PC-3 (cell line): ENCODE measurements at regions not wholly inside any gene's neighbourhood (a gene's known extent, or its start where the extent isn't known, plus 50 kb on each side); places are given as distances from the start of the nearest gene placed in this dataset.

ENCODE experiments used
- ATAC-seq: fragments of 200-7000 bp; cut with Tn5 transposase; 2 replicates; pipeline ENCODE4 v1.9.1; 2020; ENCODE audit warnings: mild to moderate bottlenecking, moderate library complexity
- BruUV-seq: library from RNA; stranded (reverse); fragments of 400-500 nt; replicated peaks from 2 replicates; lab custom pipeline; 2021; lab: Mats Ljungman, UMichigan
- CTCF ChIA-PET: fragments of 300-600 bp; sonication (Branson Sonifier 250); formaldehyde crosslinking; loops from one replicate; lab custom pipeline; 2022; ENCODE audit warnings: antibody characterized with exemption; lab: Charles Lee
- POLR2A ChIA-PET: fragments of 300-600 bp; sonication (Branson Sonifier 250); formaldehyde crosslinking; loops from one replicate; lab custom pipeline; 2022; ENCODE audit warnings: antibody characterized with exemption; ENCODE audit not compliant: unreplicated experiment; lab: Charles Lee
- DNase-seq: peaks from one replicate; pipeline ENCODE4 v3.0.0-alpha.2; 2015
- H2AFZ ChIP-seq: fragments of 300-600 bp; sonication (generic); 2 replicates; pipeline ENCODE4 v1.6.0; 2016; ENCODE audit warnings: antibody characterized with exemption, low read length
- H3F3A ChIP-seq: fragments of 300-600 bp; sonication (generic); one replicate; pipeline ENCODE4 v1.6.0; 2017; ENCODE audit warnings: antibody characterized with exemption, low read length, control low read depth, mild to moderate bottlenecking; ENCODE audit not compliant: unreplicated experiment
- H3K27ac ChIP-seq: fragments of 300-600 bp; sonication (generic); 2 replicates; pipeline ENCODE4 v1.5.1; 2016; ENCODE audit warnings: mild to moderate bottlenecking, low read length
- H3K27me3 ChIP-seq: fragments of 300-600 bp; sonication (generic); 2 replicates; pipeline ENCODE4 v1.6.1; 2016; ENCODE audit warnings: low read length, mixed read lengths
- H3K36me3 ChIP-seq: fragments of 300-600 bp; sonication (generic); 2 replicates; pipeline ENCODE4 v1.6.1; 2016; ENCODE audit warnings: low read depth, mixed run types, low read length, mixed read lengths
- H3K4me1 ChIP-seq: fragments of 300-600 bp; sonication (generic); 2 replicates; pipeline ENCODE4 v1.5.1; 2016; ENCODE audit warnings: low read length; ENCODE audit not compliant: insufficient read depth
- H3K4me2 ChIP-seq: fragments of 300-600 bp; sonication (generic); 2 replicates; pipeline ENCODE4 v1.6.0; 2016; ENCODE audit warnings: low read length
- H3K4me3 ChIP-seq: fragments of 300-600 bp; sonication (generic); 2 replicates; pipeline ENCODE4 v1.5.1; 2016; ENCODE audit warnings: mild to moderate bottlenecking, low read length, mixed read lengths
- H3K79me2 ChIP-seq: fragments of 300-600 bp; sonication (generic); 2 replicates; pipeline ENCODE4 v1.6.1; 2017; ENCODE audit warnings: low read length, mixed read lengths
- H3K9ac ChIP-seq: fragments of 300-600 bp; sonication (generic); 2 replicates; pipeline ENCODE4 v1.6.0; 2016; ENCODE audit warnings: mild to moderate bottlenecking, low read length
- H3K9me2 ChIP-seq: fragments of 300-600 bp; sonication (generic); replicated peaks from 2 replicates; pipeline ENCODE4 v1.6.1; 2016; ENCODE audit warnings: mixed run types, low read length, mixed read lengths
- H3K9me3 ChIP-seq: fragments of 300-600 bp; sonication (generic); 2 replicates; pipeline ENCODE4 v1.6.1; 2016; ENCODE audit warnings: low read length, mixed read lengths
- H4K20me1 ChIP-seq: fragments of 300-600 bp; sonication (generic); 2 replicates; pipeline ENCODE4 v1.6.1; 2016; ENCODE audit warnings: low read length, mixed read lengths
- EZH2 ChIP-seq: fragments of 300-600 bp; sonication (generic); IDR thresholded peaks from one replicate; pipeline ENCODE4 v1.6.1; 2017; ENCODE audit warnings: antibody characterized with exemption, mild to moderate bottlenecking, low read length; ENCODE audit not compliant: unreplicated experiment
- EZH2phosphoT487 ChIP-seq: fragments of 300-600 bp; sonication (generic); IDR thresholded peaks from 2 replicates; pipeline ENCODE4 v1.6.1; 2018; ENCODE audit warnings: mild to moderate bottlenecking, antibody characterized with exemption, low read length, borderline replicate concordance
- intact Hi-C: fragments of 100-400 bp; cut with micrococcal nuclease; formaldehyde crosslinking; loops from 2 replicates; pipeline ENCODE4 v1.9.0; 2023
- TF ChIP-seq, protein P1 (sequence below): fragments of 300-600 bp; sonication (generic); conservative IDR thresholded peaks from 2 replicates; pipeline ENCODE4 v1.5.1; 2017; ENCODE audit warnings: antibody characterized with exemption, low read depth, mild to moderate bottlenecking, low read length

DNA sequence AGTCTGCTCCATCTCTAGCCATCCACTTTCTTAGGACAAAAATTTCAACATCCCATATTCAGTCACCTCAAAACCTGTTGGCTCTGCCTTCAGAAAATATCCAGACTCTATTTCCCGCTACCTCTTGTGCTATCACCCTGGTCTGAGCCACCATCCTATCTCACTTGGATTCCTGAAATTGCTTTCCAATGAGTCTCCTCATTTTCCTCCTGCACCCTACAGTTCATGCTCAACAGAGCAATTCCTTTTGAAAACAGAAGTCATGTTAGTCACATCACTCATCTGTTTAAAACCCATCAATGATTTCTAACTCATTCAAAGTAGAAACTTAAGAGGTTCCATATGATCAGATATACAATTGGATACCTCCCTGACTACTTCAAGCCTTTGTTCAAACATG, 229.9 kb downstream of the ADGRG6 start:
- Histone ChIP-seq H3K4me3 (no peak overlapping the region), H3K79me2 (no peaks in the 10 kb centered on the region), H3K4me2 (no peak overlapping the region), H3K36me3 (no peaks in the 10 kb centered on the region; the same call in 1 of the 2 replicates), H4K20me1 (no peaks in the 10 kb centered on the region), H3K9me2 (no peaks in the 10 kb centered on the region), H3F3A (no peaks in the 10 kb centered on the region), H3K27ac (no peak overlapping the region), H3K9ac (no peak overlapping the region), H3K4me1 (no peaks in the 10 kb centered on the region), H3K27me3 (no peaks in the 10 kb centered on the region), H3K9me3 (0 out of 2 replicates have a peak, but pooled peaks cover 4% of the 10 kb centered on the region), H2AFZ (no peak overlapping the region)
- ChIA-PET CTCF (no interaction called here), POLR2A (no interaction called here)
- BruUV-seq, result no TSS peak
- TF ChIP-seq, protein P1, sequence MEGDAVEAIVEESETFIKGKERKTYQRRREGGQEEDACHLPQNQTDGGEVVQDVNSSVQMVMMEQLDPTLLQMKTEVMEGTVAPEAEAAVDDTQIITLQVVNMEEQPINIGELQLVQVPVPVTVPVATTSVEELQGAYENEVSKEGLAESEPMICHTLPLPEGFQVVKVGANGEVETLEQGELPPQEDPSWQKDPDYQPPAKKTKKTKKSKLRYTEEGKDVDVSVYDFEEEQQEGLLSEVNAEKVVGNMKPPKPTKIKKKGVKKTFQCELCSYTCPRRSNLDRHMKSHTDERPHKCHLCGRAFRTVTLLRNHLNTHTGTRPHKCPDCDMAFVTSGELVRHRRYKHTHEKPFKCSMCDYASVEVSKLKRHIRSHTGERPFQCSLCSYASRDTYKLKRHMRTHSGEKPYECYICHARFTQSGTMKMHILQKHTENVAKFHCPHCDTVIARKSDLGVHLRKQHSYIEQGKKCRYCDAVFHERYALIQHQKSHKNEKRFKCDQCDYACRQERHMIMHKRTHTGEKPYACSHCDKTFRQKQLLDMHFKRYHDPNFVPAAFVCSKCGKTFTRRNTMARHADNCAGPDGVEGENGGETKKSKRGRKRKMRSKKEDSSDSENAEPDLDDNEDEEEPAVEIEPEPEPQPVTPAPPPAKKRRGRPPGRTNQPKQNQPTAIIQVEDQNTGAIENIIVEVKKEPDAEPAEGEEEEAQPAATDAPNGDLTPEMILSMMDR, result no peak
- TF ChIP-seq EZH2phosphoT487 (no peak), EZH2 (no peak)
- ATAC-seq (no peak), DNase-seq (no peak)
- intact Hi-C loops, result no loop called here

DNA sequence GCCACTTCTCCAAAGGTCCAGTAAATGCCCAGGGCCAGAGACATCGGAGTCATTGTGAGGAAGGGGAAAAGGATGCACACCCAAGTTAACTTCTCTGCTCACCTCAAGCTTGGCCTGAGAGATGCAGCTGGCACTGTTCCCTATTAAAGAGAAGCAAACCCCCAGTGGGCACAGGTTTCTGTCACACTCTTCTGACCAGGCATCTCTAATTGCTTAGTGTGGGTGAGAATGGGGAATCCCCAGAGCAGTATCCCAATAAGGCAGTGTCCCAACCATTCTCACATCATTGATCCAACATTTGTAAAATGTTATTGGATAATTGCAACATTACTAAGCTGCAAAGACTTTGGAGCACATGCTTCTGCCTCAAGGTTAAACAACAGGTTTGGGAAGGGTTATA, 232.3 kb downstream of the ADGRG6 start:
- ChIA-PET CTCF (no interaction called here), POLR2A (no interaction called here)
- Histone ChIP-seq H3K27ac (no peak overlapping the region), H3K27me3 (no peaks in the 10 kb centered on the region), H3K9me3 (0 out of 2 replicates have a peak, but pooled peaks cover 4% of the 10 kb centered on the region), H3K79me2 (no peaks in the 10 kb centered on the region), H3K36me3 (no peaks in the 10 kb centered on the region; the same call in 1 of the 2 replicates), H3K4me2 (no peak overlapping the region), H3F3A (no peaks in the 10 kb centered on the region), H3K4me1 (no peaks in the 10 kb centered on the region), H3K9me2 (no peaks in the 10 kb centered on the region), H3K4me3 (no peak overlapping the region), H2AFZ (no peak overlapping the region), H3K9ac (no peak overlapping the region), H4K20me1 (no peaks in the 10 kb centered on the region)
- no peak for DNase-seq
- intact Hi-C loops, result no loop called here
- ATAC-seq, result no peak
- TF ChIP-seq EZH2 (no peak), EZH2phosphoT487 (no peak)
- TF ChIP-seq, protein P1, result no peak
- BruUV-seq, result no TSS peak

DNA sequence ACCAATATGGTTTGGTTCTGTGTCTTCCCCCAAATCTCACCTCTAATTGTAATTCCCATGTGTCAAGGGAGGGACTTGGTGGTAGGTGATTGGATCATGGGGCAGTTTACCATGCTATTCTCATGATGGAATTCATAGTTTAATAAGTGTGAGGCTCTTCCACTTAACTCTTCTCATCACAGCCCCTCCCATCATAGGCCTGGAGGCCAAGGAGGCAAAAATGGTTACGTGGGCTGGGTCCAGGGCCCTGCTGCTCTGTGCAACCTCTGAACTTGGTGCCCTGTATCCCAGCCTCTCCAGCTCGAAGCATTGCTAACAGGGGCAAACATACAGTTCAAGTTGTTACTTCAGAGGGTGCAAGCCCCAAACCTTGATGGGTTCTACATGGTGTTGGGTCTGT, 232.7 kb downstream of the ADGRG6 start:
- BruUV-seq, result no TSS peak
- no peaks in the 10 kb centered on the region for H3K79me2 ChIP-seq
- no peaks in the 10 kb centered on the region for H3K27me3 ChIP-seq
- TF ChIP-seq EZH2phosphoT487 (no peak), EZH2 (no peak)
- TF ChIP-seq, protein P1, result no peak
- no peak overlapping the region for H3K4me3 ChIP-seq
- ATAC-seq, result no peak
- no peak overlapping the region for H3K27ac ChIP-seq
- H3K4me2 ChIP-seq, result no peak overlapping the region
- intact Hi-C loops, result no loop called here
- no peaks in the 10 kb centered on the region for H3F3A ChIP-seq
- DNase-seq, result no peak
- H3K36me3 ChIP-seq, result no peaks in the 10 kb centered on the region; the same call in 1 of the 2 replicates
- no peaks in the 10 kb centered on the region for H3K4me1 ChIP-seq
- H3K9me3 ChIP-seq, result 0 out of 2 replicates have a peak, but pooled peaks cover 4% of the 10 kb centered on the region
- H4K20me1 ChIP-seq, result no peaks in the 10 kb centered on the region
- H3K9me2 ChIP-seq, result no peaks in the 10 kb centered on the region
- H3K9ac ChIP-seq, result no peak overlapping the region
- POLR2A ChIA-PET, result no interaction called here
- CTCF ChIA-PET, result no interaction called here
- no peak overlapping the region for H2AFZ ChIP-seq
